ENCODE measurements at regions not wholly inside any gene's neighbourhood (a gene's known extent, or its start where the extent isn't known, plus 50 kb on each side); places are given as distances from the start of the nearest gene placed in this dataset.

GRCh38 chr1:11338284-11338924 lies 65.4 kb downstream of the UBIAD1 start:
- H3K9ac ChIP-seq (ENCODE audit: low read length), result no peak overlapping the region
- ATAC-seq (ENCODE audit: low read depth) (no peak), DNase-seq (peak; percentile 25)
- Mint-ChIP-seq H3K27me3 (peaks cover 31% of the 10 kb centered on the region), H3K9me3 (ENCODE audit: insufficient read depth) (no peaks in the 10 kb centered on the region), H3K4me1 (peaks cover 23% of the 10 kb centered on the region), H3K4me3 (no peak overlapping the region), H3K27ac (no peak overlapping the region)
- H3K27me3 ChIP-seq (replicated peaks in 1 of 4; ENCODE audit: control extremely low read depth in 1 of 4, control insufficient read depth in 3 of 4, insufficient read depth in 4 of 4, low read length in 3 of 4), result peaks cover 0 to 20% (median 6%) of the 10 kb centered on the region in 4 experiments
- H2AFZ ChIP-seq (ENCODE audit: insufficient read depth, low read depth, low read length, poor library complexity, severe bottlenecking), result no peak overlapping the region
- H3K9me3 ChIP-seq (ENCODE audit: control extremely low read depth in 1 of 3, control insufficient read depth in 2 of 3, insufficient read depth in 1 of 3, low read length in 2 of 3), result no peaks in the 10 kb centered on the region
- intact Hi-C loops (cut with micrococcal nuclease), result loop anchor here (5.0 kb wide), 1 partner anchor 379 kb away; no protein-coding TSS in a partner anchor
- no peak overlapping the region for H3K27ac ChIP-seq (ENCODE audit: low read length in 2 of 2)
- TF ChIP-seq, protein P1, sequence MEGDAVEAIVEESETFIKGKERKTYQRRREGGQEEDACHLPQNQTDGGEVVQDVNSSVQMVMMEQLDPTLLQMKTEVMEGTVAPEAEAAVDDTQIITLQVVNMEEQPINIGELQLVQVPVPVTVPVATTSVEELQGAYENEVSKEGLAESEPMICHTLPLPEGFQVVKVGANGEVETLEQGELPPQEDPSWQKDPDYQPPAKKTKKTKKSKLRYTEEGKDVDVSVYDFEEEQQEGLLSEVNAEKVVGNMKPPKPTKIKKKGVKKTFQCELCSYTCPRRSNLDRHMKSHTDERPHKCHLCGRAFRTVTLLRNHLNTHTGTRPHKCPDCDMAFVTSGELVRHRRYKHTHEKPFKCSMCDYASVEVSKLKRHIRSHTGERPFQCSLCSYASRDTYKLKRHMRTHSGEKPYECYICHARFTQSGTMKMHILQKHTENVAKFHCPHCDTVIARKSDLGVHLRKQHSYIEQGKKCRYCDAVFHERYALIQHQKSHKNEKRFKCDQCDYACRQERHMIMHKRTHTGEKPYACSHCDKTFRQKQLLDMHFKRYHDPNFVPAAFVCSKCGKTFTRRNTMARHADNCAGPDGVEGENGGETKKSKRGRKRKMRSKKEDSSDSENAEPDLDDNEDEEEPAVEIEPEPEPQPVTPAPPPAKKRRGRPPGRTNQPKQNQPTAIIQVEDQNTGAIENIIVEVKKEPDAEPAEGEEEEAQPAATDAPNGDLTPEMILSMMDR (IDR thresholded peaks at IDR 0.05), result no peak
- no peak for TF ChIP-seq EZH2 (IDR thresholded peaks at IDR 0.05; ENCODE audit: borderline replicate concordance, insufficient read depth, low read depth, low read length, poor library complexity, severe bottlenecking)
- no peak overlapping the region for H3K4me2 ChIP-seq (replicated peaks; ENCODE audit: low read depth, low read length, poor library complexity, severe bottlenecking)
- H3K36me3 ChIP-seq (replicated peaks in 1 of 2; ENCODE audit: control extremely low read depth in 1 of 2, control insufficient read depth in 1 of 2, extremely low read depth in 1 of 2, insufficient read depth in 2 of 2, low read length in 1 of 2), result no peaks in the 10 kb centered on the region
- peaks cover 16 to 23% of the 10 kb centered on the region in 2 donors for H3K4me1 ChIP-seq (ENCODE audit: control insufficient read depth in 2 of 2, insufficient read depth in 2 of 2, low read length in 2 of 2)
- no peak overlapping the region for H3K4me3 ChIP-seq (ENCODE audit: control extremely low read depth in 1 of 5, extremely low read depth in 1 of 5, insufficient read depth in 1 of 5, low read depth in 2 of 5, low read length in 4 of 5)
- ChIA-PET POLR2A (no interaction called here), CTCF (interaction anchor here (0.6 to 2.2 kb wide), 10 partner anchors 14 to 381 kb away, joined by 3 to 10 read pairs (median 4); no protein-coding TSS in a partner anchor)
- no peaks in the 10 kb centered on the region for H3K79me2 ChIP-seq (ENCODE audit: control insufficient read depth, insufficient read depth, low read length)
- WGBS (ENCODE audit: insufficient coverage), result 98% methylated on average over 9 of the region's 10 CpGs
- H4K20me1 ChIP-seq (ENCODE audit: control insufficient read depth, insufficient read depth, low read length, poor library complexity, severe bottlenecking), result no peaks in the 10 kb centered on the region
